WI38 (cell line): ENCODE measurements at regions not wholly inside any gene's neighbourhood (a gene's known extent, or its start where the extent isn't known, plus 50 kb on each side); places are given as distances from the start of the nearest gene placed in this dataset.
"Not testable (repeated sequence)": the region's sequence is repeated elsewhere in the genome, so short reads cannot be mapped to it uniquely, and the experiment has no call there.

ENCODE experiments used
- H3K4me3 ChIP-seq: 2 replicates; pipeline ENCODE4 v1.5.1; 2011; ENCODE audit warnings: low read depth, mild to moderate bottlenecking, control low read depth, low read length
- TF ChIP-seq, protein P1 (sequence below): IDR thresholded peaks from 2 replicates; pipeline ENCODE4 v1.5.1; 2012; ENCODE audit warnings: low read depth, mild to moderate bottlenecking, control low read depth, low read length

DNA sequence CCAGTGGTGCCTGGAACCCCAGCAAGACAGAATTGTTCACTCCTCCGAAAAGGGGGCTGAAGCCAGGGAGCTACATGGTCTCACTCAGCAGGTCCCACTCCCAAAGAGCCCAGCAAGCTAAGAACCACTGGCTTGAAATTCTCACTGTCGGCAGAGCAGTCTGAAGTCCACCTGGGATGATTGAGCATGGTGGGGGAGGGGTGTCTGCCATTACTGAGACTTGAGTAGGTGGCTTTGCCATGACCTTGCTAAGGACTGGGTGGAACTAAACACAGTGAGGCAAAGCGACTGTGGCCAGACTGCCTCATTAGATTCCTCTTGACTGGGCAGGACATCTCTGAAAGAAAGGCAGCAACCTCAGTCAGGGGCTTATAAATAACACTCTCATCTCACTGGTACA is 122.6 kb upstream of the ZC4H2 start:
- no peak overlapping the region for H3K4me3 ChIP-seq
- TF ChIP-seq, protein P1, sequence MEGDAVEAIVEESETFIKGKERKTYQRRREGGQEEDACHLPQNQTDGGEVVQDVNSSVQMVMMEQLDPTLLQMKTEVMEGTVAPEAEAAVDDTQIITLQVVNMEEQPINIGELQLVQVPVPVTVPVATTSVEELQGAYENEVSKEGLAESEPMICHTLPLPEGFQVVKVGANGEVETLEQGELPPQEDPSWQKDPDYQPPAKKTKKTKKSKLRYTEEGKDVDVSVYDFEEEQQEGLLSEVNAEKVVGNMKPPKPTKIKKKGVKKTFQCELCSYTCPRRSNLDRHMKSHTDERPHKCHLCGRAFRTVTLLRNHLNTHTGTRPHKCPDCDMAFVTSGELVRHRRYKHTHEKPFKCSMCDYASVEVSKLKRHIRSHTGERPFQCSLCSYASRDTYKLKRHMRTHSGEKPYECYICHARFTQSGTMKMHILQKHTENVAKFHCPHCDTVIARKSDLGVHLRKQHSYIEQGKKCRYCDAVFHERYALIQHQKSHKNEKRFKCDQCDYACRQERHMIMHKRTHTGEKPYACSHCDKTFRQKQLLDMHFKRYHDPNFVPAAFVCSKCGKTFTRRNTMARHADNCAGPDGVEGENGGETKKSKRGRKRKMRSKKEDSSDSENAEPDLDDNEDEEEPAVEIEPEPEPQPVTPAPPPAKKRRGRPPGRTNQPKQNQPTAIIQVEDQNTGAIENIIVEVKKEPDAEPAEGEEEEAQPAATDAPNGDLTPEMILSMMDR, result no peak

DNA sequence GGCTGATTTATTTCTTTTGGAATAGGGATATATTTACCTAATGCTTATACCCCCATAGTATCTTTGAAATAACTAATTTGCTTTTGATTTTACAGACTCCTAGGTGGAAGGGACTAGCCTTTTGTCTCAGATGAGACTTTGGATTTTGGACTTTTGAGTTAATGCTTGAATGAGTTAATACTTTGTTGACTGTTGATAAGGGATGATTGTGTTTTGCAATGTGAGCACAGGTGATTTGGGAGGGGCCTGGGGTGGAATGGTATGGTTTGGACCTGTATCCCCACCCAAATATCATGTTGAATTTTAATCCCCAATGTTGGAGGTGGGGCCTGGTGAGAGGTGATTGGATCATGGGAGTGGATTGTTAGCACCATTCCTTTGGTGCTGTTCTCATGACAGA is 117.4 kb upstream of the ZC4H2 start:
- H3K4me3 ChIP-seq, result no peak overlapping the region
- TF ChIP-seq, protein P1, result no peak

DNA sequence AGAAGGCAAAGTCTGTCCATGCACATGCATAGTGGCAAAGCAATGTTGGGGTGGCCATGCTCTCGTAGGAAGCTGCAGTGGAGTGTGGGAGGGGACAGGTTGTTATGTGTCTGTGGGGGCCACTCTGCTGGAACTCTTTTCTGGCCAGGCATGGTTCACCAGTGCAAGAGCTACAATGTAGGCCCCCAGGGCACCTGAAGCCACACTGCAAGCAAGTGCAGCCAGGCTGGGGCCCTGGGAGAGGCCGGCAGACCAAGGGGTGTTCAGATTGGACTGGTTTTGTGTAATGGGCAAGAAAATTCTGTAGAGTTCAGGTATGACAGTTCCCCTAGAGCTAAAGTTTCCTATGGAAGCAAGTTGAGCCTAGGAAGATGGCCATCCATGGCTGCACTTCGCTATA is 97.0 kb upstream of the ZC4H2 start:
- no peak overlapping the region for H3K4me3 ChIP-seq
- TF ChIP-seq, protein P1, result no peak

DNA sequence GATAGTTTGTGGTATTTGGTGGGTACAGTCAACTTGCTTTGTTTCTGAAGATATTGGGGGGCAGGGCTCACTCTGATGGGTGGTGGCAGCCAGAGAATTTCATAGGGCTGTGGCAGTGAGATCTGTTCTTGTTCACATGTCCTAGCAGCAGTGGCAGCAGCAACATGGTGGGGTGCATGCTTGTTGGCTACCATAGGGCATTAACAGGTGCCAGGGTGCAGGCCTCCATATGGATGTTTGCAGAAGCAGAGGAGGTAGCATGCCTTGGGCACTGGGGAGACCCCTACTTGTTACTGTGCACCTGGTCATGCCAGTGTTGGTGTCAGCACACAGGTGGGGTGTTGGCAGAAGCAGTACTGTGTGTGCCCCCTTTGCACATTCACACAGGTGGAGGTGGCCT is 96.3 kb upstream of the ZC4H2 start:
- no peak overlapping the region for H3K4me3 ChIP-seq
- TF ChIP-seq, protein P1, result no peak

DNA sequence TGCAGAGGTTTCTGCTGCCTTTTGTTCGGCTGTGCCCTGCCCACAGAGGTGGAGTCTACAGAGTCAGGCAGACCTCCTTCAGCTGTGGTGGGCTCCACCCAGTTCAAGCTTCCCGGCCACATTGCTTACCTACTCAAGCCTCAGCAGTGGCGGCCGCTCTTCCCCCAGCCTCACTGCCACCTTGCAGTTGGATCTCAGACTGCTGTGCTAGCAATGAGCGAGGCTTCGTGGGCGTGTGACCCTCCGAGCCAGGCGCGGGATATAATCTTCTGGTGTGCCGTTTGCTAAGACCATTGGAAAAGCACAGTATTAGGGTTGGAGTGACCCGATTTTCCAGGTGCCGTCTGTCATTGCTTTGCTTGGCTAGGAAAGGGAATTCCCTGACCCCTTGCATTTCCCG is 82.4 kb upstream of the ZC4H2 start:
- H3K4me3 ChIP-seq, result not testable (repeated sequence)

DNA sequence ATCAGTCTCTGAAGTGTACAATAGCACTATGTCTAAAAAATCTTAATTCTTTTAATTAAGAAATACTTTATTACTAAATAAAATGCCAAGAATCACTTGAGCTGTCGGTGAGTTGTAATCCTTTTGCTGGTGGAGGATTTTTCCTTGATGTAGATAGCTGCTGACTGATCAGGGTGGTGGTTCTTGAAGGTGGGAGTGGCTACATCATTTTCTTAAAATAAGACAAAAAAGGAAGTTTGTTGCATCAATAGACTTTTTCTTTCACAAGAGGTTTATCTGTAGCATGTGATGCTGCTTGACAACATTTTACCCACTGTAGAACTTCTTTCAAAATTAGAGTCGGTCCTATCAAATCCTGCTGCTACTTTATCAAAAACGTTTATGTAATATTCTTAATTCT is 68.8 kb upstream of the ZC4H2 start:
- no peak overlapping the region for H3K4me3 ChIP-seq
- TF ChIP-seq, protein P1, result no peak

DNA sequence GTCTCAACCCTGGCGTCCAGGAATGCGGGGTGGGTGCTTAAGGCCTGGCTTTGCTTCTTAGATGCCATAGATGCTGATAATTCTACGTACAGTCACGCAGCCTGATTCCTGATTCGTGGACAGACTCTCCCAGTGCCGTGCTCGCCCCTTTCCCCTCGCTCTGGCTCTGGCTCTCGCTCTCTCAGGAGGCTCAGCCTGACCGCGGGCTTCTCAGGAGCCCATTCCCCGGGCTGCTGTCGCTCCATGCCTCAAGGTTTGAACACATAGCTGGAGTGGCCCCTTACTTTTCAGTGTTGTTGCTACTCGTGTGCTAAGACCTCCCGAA is 59.2 kb upstream of the ZC4H2 start:
- H3K4me3 ChIP-seq, result peak overlapping the region; percentile 50
- TF ChIP-seq, protein P1, result no peak

DNA sequence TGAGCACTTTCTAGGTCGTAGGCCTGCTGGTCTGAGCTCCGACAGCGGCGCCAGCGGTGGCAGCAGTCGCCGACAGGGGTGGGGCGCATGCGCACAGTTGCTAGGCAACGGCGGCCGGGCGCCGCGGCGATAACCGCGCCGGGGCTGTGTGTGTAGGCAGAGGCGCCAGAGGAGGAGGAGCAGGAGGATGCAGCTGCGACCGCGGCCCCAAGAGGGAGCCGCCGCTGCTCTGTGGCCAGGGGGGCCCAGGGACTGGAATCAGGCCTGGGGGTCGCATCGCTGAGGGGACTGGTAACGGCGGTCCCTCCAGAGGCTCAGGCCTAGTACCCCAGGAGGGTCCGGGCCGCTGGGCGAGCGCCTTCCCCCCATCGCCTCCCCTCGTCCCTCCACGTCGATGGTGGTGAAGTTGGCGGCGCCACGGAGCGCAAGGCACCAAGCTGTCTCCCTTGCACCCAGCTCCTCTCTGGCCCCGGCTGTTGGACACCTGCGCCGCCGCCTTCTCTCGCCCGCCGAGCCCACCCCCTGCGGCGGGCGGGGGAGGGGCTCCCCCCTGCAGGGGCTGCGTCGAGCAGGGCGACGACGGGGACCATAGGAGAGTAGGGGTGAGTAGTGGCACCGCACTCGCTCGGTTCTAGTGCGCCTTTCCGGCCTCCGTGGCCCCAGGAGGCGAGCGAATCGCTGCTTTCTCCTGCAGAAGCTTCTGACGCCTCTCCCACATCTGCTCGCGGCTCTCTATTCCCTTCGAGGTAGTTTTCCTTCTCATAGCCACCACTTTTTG is 58.6 kb upstream of the ZC4H2 start, which contains the start of gene ZC3H12B:
Gene ZC3H12B (plus strand): TSS at position 159 of the 778 bp plus-strand sequence.
- TF ChIP-seq, protein P1, result peak; percentile 16; the same call in 1 of the 2 replicates
- peak within 1 kb of the TSS; percentile 50 for H3K4me3 ChIP-seq
